ENCODE measurements at regions not wholly inside any gene's neighbourhood (a gene's known extent, or its start where the extent isn't known, plus 50 kb on each side); places are given as distances from the start of the nearest gene placed in this dataset.

DNA sequence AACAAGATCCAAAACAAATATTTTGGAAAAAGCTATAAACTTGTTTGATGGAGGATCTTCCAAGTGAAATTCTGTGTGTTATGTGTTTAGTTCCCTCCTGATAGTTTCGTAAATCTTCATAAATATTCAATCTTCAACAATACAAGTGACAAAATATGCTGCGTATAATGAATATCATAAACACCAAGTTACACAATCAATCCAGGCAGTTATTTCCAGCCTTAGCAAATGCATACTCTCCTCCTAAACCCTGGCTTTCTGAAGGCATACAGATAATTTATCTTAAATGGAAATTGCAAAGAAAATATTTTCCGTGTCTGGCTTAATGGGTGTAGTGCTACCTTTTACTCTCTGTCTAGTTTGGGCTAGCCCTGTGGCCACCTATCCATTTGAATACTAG is 864.9 kb upstream of the ZWINT start:
- DNase-seq (ENCODE audit: low spot score) (no peak), ATAC-seq (ENCODE audit: low FRiP score) (no peak)
- no peak for TF ChIP-seq CTCF (IDR thresholded peaks at IDR 0.05)

- DNase-seq (ENCODE audit: low spot score) = no peak
- TF ChIP-seq CTCF (IDR thresholded peaks at IDR 0.05) = no peak
Observed at GRCh38 chr10:57224811-57225210, 863.8 kb upstream of the ZWINT start.

GRCh38 chr10:57222603-57223002 is 861.5 kb upstream of the ZWINT start:
- no peak for TF ChIP-seq CTCF (IDR thresholded peaks at IDR 0.05)
- DNase-seq (ENCODE audit: low spot score) (no peak), ATAC-seq (ENCODE audit: low FRiP score) (no peak)

More at GRCh38 chr10:57224811-57225210, 863.8 kb upstream of the ZWINT start:
- no peak for ATAC-seq (ENCODE audit: low FRiP score)

DNA sequence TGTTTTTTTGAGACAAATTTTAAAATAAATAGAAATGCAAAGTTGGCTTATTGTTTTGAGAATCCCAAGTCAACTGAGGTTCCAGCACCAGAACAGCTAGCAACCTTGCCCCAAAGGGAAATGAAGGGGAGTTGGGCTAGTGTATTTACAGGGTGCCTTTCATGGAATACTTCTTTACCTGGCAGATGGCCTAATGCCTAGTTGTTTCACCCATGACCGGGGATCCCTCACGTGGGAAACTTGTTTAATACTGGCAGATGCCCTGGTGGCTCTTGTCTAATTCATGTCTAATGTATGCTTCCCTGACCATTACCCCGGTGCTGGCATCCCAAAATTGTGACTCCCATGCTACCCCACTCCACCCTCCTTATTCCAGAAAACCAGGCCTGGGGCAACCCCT is 861.1 kb upstream of the ZWINT start:
- ATAC-seq (ENCODE audit: low FRiP score) (no peak), DNase-seq (ENCODE audit: low spot score) (no peak)
- TF ChIP-seq CTCF (IDR thresholded peaks at IDR 0.05) = no peak

- TF ChIP-seq CTCF (IDR thresholded peaks at IDR 0.05) = no peak
- DNase-seq (ENCODE audit: low spot score) = no peak
- ATAC-seq (ENCODE audit: low FRiP score) = no peak
Observed at GRCh38 chr10:57221674-57222073, 860.6 kb upstream of the ZWINT start.

DNA sequence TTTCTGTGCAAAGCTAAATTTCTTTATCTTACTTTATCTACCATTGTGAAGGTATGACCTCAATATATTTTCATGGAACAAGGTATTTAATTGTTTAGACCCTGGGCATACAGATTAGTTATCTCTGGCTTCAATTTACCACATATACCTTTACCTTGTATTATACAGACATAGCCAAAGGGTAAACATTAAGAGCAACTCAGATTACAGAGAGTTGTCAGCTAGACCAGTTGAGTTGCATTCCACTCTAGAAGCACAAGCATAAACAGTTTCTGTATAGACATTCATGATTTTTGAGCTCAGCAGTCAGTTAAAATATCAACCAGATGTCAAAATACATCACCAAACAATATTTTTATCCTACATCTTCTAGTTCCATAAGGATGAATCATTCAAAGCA is 857.3 kb upstream of the ZWINT start:
- TF ChIP-seq CTCF (IDR thresholded peaks at IDR 0.05) = no peak
- ATAC-seq (ENCODE audit: low FRiP score) = no peak
- no peak for DNase-seq (ENCODE audit: low spot score)

GRCh38 chr10:57202356-57202755 is 841.3 kb upstream of the ZWINT start:
- ATAC-seq (ENCODE audit: low FRiP score) = no peak
- TF ChIP-seq CTCF (IDR thresholded peaks at IDR 0.05) = no peak
- DNase-seq (ENCODE audit: low spot score) = no peak
